ENCODE measurements at regions not wholly inside any gene's neighbourhood (a gene's known extent, or its start where the extent isn't known, plus 50 kb on each side); places are given as distances from the start of the nearest gene placed in this dataset.

DNA sequence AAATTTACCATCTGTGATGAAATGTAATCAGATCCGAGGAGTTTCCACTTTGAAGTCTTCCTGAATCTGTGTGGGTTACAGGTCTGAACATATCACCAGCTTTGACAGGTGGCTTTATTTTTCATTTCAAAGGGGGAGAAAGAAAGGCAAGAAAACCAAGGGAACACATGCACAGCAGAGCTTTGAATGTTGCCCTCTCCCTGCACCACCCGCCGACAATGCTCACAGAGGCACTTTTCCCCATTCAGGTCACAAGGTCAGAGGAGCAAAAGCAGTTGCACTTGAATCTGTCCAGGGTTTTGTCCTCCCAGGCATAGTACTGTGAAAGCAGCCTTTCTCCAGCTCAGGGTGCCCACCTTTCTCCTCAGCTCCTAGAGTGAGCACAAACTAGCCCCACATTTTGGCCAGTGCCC lies 130.2 kb downstream of the OSR1 start:
- TF ChIP-seq, protein P1, sequence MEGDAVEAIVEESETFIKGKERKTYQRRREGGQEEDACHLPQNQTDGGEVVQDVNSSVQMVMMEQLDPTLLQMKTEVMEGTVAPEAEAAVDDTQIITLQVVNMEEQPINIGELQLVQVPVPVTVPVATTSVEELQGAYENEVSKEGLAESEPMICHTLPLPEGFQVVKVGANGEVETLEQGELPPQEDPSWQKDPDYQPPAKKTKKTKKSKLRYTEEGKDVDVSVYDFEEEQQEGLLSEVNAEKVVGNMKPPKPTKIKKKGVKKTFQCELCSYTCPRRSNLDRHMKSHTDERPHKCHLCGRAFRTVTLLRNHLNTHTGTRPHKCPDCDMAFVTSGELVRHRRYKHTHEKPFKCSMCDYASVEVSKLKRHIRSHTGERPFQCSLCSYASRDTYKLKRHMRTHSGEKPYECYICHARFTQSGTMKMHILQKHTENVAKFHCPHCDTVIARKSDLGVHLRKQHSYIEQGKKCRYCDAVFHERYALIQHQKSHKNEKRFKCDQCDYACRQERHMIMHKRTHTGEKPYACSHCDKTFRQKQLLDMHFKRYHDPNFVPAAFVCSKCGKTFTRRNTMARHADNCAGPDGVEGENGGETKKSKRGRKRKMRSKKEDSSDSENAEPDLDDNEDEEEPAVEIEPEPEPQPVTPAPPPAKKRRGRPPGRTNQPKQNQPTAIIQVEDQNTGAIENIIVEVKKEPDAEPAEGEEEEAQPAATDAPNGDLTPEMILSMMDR (IDR thresholded peaks at IDR 0.05; ENCODE audit: insufficient read depth, missing control alignments): no peak
- FAIRE-seq (no peak), DNase-seq (ENCODE audit: insufficient read length, low spot score) (no peak)

DNA sequence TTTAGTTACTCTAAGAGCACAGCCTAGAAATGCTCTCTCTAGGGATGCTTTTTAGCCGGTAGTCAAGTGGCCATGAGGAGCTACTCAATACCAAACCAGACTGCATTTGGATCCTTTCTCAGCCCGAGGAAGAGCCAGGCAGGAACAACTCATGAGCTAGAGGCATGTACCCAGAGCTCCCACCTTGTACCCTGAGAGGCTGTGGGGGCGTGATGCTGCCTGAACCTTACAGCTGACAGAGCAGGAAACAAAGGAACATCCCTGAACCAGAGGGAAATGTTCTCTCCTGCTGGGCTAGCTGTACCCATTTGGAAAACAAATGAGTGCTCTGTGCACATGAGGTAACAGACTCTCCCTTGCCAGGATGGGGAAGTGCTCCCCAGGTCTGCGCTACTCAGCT lies 131.6 kb downstream of the OSR1 start:
- no peak for FAIRE-seq
- TF ChIP-seq, protein P1 (IDR thresholded peaks at IDR 0.05; ENCODE audit: insufficient read depth, missing control alignments): no peak
- DNase-seq (ENCODE audit: insufficient read length, low spot score): no peak

DNA sequence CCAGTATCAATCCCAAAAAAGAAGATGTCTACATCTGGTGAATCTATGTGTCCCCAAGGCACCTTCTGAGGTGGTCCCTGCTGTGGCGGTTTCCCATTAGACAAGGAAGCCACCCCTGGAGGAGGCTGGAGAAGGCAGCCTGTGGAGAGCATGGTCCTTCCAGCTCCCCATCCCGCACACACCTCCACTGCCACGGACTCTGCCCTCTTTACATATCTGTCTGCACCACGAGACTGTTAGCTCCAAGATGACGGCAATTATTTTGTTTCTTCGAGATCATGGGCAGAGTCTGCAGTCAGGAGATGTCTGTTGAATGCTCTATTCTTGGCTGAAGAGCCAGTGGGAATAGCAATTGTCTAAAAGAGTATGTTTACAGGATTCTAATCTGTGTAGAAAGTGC lies 132.0 kb downstream of the OSR1 start:
- TF ChIP-seq, protein P1 (IDR thresholded peaks at IDR 0.05; ENCODE audit: insufficient read depth, missing control alignments): no peak
- DNase-seq (ENCODE audit: insufficient read length, low spot score) (no peak), FAIRE-seq (no peak)

DNA sequence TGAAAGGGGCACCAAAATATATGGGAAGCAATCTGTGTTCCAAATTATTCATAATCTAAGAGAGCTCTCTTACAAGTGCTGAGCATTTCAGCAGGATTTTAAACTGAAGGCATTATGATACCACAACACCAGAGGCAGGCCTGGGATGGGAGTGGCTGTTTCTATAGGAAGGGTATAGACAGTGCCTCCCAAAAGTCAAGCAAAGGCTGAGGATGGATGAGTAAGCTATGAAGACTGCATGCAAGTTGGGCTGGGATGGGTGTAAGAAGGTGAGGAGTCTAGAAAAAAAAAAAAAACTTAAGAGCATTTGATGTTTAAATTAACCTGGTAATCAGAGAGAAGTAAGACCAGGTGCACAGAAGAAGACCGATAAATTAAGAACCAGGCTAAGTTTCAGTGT lies 132.5 kb downstream of the OSR1 start:
- DNase-seq (ENCODE audit: insufficient read length, low spot score) (no peak), FAIRE-seq (no peak)
- TF ChIP-seq, protein P1 (IDR thresholded peaks at IDR 0.05; ENCODE audit: insufficient read depth, missing control alignments): no peak

DNA sequence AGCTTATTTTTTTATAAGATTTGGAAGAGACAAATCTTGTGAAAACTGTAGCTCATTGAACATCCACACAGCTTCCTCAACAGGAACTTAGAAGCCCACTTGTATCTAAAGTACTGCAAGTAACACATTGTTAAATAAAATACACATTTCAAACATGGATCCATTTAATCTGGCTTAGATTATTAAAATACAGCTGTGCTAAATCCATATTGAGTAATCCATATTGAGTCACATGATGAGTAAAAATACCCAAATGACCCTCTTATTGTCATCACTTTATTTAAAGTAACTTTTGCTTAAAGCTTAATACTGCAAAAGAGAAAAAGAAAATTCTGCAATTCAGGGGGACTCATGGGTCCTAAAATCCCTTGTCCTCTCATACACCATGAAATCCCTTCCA lies 133.3 kb downstream of the OSR1 start:
- FAIRE-seq (no peak), DNase-seq (ENCODE audit: insufficient read length, low spot score) (no peak)
- TF ChIP-seq, protein P1 (IDR thresholded peaks at IDR 0.05; ENCODE audit: insufficient read depth, missing control alignments): no peak

DNA sequence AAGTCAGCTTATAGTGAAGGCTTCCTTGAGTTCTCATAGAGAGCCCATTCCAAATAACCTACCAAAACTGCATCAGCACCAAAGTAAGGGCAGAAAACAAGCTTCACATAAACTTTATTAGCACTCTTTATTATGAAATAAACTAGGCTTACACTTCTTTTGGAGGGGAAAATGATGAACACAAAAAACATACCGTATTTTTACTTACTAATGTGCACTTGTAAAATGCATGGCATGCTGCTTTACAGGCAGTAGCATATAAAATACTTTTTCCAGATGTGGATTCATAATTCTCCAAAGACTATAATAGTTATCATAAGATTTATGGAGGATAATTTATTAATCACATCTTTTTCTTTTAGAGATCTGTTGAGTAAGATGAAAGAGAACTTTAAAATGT lies 133.9 kb downstream of the OSR1 start:
- no peak for FAIRE-seq
- TF ChIP-seq, protein P1 (IDR thresholded peaks at IDR 0.05; ENCODE audit: insufficient read depth, missing control alignments): no peak
- no peak for DNase-seq (ENCODE audit: insufficient read length, low spot score)

DNA sequence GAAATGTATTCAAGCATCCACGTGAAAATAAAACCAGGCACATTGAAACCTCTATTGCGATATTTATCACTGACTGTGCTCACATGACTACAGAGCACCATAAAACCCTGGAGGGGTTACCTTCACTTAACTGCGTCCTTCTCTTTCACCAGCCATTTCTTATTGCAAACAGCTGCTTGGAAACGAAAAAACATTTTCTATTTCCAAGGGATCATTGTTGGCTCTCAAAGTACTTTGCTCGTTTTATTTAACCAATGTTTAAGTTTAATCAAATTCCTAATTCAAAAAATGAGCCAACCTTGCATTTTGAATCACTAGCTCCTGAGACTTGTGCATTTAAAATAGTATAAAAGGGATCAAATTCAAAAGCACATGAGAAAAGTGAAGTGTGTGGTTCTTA lies 134.4 kb downstream of the OSR1 start:
- FAIRE-seq (no peak), DNase-seq (ENCODE audit: insufficient read length, low spot score) (no peak)
- TF ChIP-seq, protein P1 (IDR thresholded peaks at IDR 0.05; ENCODE audit: insufficient read depth, missing control alignments): no peak

Measured in D721Med (cell line).